Stomach (tissue), 4 donors: ENCODE measurements at regions not wholly inside any gene's neighbourhood (a gene's known extent, or its start where the extent isn't known, plus 50 kb on each side); places are given as distances from the start of the nearest gene placed in this dataset.

Experiments
- CTCF ChIP-seq, 7 experiments: fragments of 450-650 bp in 4 of 7; fragments of 200-600 bp in 3 of 7; sonication (generic) in 3 of 7; IDR thresholded peaks; one replicate each; pipeline ENCODE4 v1.5.1; 2016 to 2019; ENCODE audit warnings: antibody characterized with exemption in 7 of 7, control low read depth in 2 of 7, mild to moderate bottlenecking in 1 of 7
- POLR2A ChIP-seq, 4 donors: fragments of 450-650 bp; IDR thresholded peaks; one replicate each; pipeline ENCODE4 v1.6.1; 2016; ENCODE audit warnings: antibody characterized with exemption in 4 of 4, control low read depth in 2 of 4, mild to moderate bottlenecking in 1 of 4, moderate library complexity in 1 of 4

- TF ChIP-seq POLR2A (IDR thresholded peaks at IDR 0.05): no peak
- TF ChIP-seq CTCF (IDR thresholded peaks at IDR 0.05): no peak
Measured at GRCh38 chr11:64456509-64457320, 97.8 kb downstream of the RPS6KA4 start.
